HG02973 (cell line): ENCODE measurements at regions not wholly inside any gene's neighbourhood (a gene's known extent, or its start where the extent isn't known, plus 50 kb on each side); places are given as distances from the start of the nearest gene placed in this dataset.

ENCODE experiments used
- ATAC-seq: cut with Tn5 transposase; IDR thresholded peaks from one replicate; pipeline ENCODE4 v1.9.1; 2021; ENCODE audit warnings: moderate library complexity; ENCODE audit not compliant: unreplicated experiment

DNA sequence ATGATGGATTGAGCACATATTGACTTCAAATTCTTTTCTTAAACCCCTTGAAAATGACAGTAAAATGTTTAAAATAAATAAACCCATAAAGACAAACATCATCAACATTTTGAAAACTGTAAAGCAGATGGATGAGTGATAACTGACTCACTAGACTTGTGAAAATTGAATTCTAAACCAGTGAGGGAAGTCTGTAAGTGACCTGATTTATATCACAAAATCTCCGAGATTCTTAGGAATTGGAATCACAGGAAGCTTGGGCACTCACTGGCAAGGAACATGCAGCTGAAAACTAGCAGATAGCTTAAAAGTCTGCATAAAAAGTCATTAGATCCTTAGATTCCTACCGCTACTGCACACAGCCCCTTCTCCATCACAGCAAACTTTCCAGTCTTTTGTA, 51.3 kb upstream of the TSC22D1 start:
- ATAC-seq = no peak

GRCh38 chr13:44626176-44626575, 50.0 kb upstream of the TSC22D1 start:
- no peak for ATAC-seq
